GM21529 (cell line): ENCODE measurements at regions not wholly inside any gene's neighbourhood (a gene's known extent, or its start where the extent isn't known, plus 50 kb on each side); places are given as distances from the start of the nearest gene placed in this dataset.
"Not testable (repeated sequence)": the region's sequence is repeated elsewhere in the genome, so short reads cannot be mapped to it uniquely, and the experiment has no call there.

Experiments used
- ATAC-seq: cut with Tn5 transposase; IDR thresholded peaks from one replicate; pipeline ENCODE4 v1.9.1; 2021; ENCODE audit not compliant: unreplicated experiment

GRCh38 chr2:160550048-160550447, 56.4 kb upstream of the RBMS1 start:
- ATAC-seq: no peak

GRCh38 chr2:160551259-160551658, 57.7 kb upstream of the RBMS1 start:
- ATAC-seq: no peak

GRCh38 chr2:160555420-160556071, 61.9 kb upstream of the RBMS1 start:
- no peak for ATAC-seq

DNA sequence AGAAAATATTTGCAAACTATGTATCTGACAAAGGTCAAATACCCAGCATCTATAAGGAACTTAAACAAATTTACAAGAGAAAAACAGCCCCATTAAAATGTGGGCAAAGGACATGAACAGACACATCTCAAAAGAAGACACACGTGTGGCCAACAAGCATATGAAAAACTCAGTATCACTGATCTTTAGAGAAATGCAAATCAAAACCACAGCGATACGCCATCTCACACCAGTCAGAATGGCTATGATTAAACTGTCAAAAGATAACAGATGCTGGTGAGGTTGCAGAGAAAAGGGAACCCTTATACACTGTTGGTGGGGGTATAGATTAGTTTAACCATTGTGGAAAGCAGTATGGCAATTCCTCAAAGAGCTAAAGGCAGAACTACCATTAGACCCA, 64.3 kb upstream of the RBMS1 start:
- no peak for ATAC-seq

DNA sequence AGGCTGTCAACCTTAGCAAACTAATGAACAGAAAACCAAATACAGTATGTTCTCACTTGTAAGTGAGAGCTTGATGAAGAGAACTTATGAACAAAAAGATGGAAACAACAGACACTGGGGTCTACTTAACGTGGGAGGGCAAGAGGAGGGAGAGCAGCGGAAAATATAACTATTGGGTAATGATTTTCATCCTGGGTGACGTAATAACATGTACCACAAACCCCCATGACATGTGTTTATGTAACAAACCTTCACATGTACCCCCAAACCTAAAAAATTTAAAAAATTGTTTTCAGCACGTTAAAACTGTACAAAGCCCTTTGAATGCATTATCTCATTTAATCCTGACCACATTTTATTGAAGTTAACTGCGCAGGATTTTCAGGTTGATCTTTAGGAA, 64.9 kb upstream of the RBMS1 start:
- no peak for ATAC-seq

DNA sequence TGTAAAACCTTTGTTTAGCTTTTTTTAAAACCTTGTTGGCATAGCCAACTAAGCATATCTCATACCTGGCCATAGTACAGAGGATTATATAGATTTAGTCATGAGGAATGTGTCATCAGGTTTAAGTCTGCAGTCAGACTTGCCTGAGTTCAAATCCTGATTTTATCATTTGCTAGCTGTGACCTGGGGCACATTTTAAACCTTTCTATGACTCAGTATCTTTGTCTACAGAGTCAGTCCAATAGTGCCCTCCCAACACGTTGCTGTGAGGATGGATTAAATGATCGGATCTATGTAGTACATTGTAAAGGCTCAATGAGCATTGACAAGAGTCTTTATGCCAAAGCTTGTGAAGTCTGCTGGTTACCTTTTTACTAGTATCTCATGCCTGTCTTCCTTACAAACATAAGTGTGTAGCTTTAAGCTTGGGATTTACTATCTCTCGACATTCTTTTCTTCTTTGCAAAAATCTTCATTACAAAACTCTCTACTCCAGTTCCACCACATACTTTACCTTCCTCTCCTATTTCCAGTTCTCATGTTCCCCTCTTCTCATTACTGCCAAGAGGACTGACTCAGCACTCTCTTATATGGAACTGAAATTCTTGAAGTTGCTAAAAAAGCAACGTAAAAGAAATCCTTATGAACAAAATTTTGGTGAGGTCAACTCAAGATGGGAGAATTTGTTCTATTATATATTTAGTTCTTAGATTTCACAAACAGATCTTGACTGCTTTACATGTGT, 68.1 kb upstream of the RBMS1 start:
- ATAC-seq: no peak

DNA sequence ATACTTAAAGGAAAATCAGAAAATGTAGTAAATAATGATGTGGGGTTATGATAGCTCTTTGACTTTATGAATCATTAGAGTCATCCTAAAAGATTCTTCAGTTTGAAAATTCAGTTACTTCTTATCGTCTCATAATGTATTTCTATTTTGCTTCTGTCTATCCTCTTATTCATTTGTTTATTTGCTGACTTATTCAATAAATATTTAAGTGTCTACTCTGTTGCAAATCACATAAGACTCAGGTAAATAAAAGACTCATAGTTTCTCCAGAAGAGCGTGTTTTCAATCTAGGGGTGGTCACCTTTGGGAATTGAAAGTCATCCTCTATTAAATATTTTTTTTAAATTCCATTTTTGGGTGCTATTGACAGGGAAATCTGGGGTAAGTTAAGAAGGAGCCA, 69.1 kb upstream of the RBMS1 start:
- ATAC-seq: no peak

GRCh38 chr2:160564591-160564990, 71.0 kb upstream of the RBMS1 start:
- no peak for ATAC-seq

DNA sequence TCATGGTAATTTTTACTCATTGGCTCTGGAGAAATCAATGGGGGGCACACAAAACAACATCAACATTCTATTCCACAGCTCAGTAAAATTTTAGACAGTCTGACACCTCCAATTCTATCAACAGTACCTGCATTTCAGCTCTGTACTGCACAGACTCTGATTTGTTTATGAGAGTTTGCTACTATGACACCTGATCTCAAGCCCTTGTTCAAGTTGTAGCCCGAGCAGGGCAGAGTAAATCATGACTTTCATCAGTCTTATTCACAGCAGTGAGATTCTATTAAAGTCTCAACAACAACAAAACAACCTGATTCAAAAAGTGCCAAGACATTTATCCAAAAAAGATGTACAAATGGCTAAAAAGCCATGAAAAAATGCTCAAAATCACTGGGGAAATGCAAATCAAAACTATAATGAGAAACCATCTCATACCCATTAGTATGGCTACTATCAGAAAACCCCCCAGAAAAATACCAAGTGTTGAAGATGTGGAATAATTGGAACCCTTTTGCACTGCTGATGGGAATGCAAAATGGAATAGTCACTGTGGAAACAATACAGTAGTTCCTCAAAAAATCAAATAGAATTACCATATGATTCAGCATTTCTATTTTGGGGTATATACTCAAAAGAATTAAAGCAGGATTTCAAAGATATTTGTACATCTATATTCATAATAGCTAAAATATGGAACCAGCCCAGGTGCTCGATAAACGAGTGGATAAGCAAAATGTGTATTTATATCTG, 71.7 kb upstream of the RBMS1 start:
- no peak for ATAC-seq

- no peak for ATAC-seq
Measured at GRCh38 chr2:160566717-160567116, 73.1 kb upstream of the RBMS1 start.

DNA sequence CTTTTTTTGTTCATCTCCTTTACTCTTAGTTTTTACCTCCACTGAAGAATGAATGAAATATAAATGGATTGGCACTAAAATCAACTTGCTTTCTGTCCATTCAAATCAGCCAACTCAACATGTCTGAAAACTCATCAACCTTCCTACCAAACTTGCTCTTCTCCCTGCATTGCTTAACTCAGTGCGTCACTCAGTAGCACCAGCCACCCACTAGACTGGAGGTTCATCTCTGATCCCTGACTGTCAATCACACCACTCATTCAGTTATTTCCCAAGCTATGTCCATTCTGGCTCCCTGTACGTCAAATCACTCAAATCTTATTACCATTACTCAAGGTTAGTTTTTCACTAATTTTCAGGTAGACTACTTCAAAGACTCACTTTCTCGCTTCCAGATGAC, 75.2 kb upstream of the RBMS1 start:
- ATAC-seq: no peak

DNA sequence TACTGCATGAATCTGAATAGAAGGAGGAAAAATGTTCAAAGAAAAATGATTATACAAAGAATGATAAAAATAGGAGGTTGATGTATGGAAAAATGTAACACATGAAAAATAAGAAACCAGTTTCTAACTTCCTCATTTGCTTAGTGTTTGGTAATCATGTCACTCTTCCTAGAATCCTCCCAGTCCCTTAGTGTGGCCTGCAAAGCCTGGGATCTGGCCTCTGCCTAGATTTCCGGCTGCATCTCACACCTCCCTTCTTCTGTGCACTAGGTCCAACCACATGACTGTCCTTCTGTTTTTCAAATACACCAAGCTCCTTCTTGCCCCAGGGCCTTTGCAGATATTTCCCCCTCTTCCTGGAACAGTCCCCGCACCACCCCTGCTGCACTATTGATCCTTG, 76.8 kb upstream of the RBMS1 start:
- no peak for ATAC-seq

- ATAC-seq: no peak
Measured at GRCh38 chr2:160574468-160575140, 81.0 kb upstream of the RBMS1 start.

- ATAC-seq: no peak
Measured at GRCh38 chr2:160575368-160575767, 81.8 kb upstream of the RBMS1 start.

DNA sequence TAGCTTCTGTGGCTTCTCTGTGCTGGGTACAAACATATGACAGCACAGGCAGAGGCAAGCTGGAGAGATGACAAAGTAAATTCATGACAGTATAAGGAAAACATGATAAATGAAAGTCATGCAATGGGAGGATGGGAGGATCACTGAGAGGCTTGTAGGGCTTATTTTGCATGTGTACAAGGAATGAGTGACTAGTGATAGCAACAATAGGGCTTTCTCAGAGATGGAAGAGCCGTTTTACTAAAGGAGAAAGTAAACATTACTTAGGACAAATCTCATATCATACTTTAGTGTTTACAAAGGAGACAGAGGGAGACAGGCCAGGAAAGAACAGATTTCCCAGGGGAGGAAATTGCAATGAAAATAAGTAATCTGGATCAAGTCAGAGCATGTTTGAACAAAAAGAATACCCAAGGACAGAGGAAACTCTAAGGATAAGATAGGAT, 82.5 kb upstream of the RBMS1 start:
- no peak for ATAC-seq

- not testable (repeated sequence) for ATAC-seq
Measured at GRCh38 chr2:160577081-160577480, 83.5 kb upstream of the RBMS1 start.

DNA sequence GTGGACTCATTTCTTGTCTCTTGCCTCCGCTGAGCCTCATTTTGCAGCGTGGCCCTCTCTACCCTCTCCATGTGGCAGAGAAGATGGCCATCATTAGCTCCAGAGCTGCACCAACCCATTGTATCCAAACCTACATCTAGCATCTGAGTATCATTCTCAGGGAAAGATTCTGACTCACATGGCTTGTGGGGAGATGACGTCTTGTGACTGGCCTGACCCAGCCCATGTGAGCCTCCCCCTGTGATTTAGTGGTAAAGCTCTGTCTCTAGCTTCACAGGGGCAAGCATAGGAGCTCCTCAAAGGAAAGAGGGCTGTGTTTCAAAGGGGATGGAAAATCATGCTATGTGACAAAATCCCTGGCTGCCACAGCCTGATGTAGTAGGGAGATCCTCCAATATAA, 87.4 kb upstream of the RBMS1 start:
- ATAC-seq: no peak

DNA sequence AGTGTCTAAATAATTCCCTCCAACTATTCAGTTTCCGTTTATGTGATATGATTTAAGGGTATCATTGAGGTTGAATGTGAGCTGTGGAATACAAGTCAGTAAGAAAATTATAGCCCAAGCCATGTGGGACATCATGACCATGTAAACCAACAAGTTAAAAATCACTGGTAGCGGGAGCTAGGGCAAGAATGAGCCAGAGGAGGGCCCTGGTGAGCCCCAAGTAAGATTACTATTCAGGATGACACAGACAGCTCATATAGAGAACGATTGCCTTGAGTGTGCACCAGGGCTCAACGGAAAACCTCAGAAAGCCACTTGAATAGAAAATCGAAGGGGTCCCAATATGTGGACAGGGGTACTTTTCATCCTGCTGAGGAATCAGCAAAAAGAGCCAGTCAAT, 87.8 kb upstream of the RBMS1 start:
- no peak for ATAC-seq

DNA sequence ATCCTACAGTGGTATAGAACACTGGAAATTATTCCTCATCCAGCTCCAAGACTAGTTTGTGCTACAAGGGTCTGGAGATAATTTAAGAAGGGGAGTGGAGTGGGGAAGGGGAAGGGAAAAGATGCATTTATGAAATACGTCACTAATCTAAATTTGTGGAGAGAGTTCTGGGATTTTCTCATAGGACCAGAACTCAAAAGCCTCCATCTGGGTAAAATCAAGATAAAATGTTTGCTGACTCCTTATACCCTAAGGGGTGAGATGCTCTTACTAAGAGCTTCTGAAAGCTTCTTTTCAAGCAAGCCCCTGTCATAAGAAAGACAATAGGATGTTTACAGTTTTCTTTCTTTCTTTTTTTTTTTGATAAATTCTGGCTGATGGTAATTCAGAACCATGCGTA, 88.5 kb upstream of the RBMS1 start:
- ATAC-seq: no peak

GRCh38 chr2:160582490-160583145, 89.0 kb upstream of the RBMS1 start:
- no peak for ATAC-seq

DNA sequence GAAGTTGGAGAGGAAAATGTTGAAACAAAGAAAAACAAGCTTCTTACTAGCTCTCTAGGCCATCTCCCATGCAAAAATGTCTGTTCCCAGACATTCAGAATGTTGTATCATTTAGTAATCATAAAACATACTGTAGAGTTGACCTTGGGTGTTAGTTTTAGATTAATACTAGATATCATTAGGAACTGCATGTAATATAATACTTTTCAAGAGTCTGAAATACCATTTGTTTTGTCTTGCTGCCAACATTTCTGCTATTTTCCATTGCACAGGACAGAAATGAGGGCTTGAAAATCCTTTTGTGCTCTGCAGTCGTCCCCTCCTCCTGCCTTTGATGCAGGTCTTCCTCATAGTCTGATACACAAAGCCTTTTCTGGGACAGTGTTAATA, 89.5 kb upstream of the RBMS1 start:
- no peak for ATAC-seq
